HG02623 (cell line): ENCODE measurements at regions not wholly inside any gene's neighbourhood (a gene's known extent, or its start where the extent isn't known, plus 50 kb on each side); places are given as distances from the start of the nearest gene placed in this dataset.
A peak's percentile ranks its signal among the peaks of the same experiment; 100 is the strongest.

Experiments used
- ATAC-seq: cut with Tn5 transposase; IDR thresholded peaks from one replicate; pipeline ENCODE4 v1.9.1; 2021; ENCODE audit warnings: moderate library complexity; ENCODE audit not compliant: unreplicated experiment

GRCh38 chr6:29884261-29884660 is 56.6 kb downstream of the HLA-G start:
- ATAC-seq: no peak

GRCh38 chr6:29886701-29887100 is 55.6 kb upstream of the HLA-A start:
- no peak for ATAC-seq

- ATAC-seq: peak; percentile 16
Observed at GRCh38 chr6:29887330-29887818, 55.0 kb upstream of the HLA-A start.

- peak; percentile 73 for ATAC-seq
Observed at GRCh38 chr6:29887819-29888776, 54.2 kb upstream of the HLA-A start.
